ENCODE measurements at regions not wholly inside any gene's neighbourhood (a gene's known extent, or its start where the extent isn't known, plus 50 kb on each side); places are given as distances from the start of the nearest gene placed in this dataset.

DNA sequence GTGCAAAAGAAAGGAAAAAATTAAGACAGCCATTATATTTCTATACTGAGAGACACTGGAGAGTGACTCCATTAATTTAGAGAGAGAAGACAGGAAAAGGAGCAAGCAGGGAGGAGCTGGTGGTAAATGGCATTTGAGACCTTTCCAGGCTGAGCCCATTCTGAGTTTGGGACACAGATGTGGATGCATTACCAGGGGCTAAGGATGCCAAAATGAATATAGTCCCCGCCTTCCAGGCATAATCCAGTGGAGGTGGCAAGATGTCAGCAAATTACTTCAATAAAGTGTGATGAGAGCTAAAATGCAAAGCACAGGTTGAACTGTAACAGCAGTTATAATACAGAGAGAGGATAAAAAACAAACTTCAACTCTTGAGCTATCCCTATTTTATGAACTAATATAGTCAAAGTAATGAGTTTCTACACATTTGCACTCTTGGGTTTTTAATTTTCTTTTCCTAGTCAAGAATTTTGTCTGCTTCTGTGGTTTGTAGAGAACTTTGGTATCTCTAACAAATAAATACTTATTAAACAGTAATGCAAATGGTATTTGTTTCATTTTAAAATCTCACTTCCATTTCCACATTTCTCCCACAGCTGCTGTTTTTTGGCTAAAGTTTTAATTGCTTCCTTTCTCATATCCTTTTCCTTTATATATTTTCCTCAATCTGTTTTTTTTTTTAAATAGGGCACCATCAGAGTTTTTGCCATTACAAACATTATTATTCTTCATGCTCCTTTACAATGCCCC, 228.2 kb upstream of the KCNK2 start:
- no peak for FAIRE-seq

More for the DNA sequence above, 228.2 kb upstream of the KCNK2 start:
- no peak overlapping the region for H4K5ac ChIP-seq (ENCODE audit: insufficient read length, low read depth, low read length)
- TF ChIP-seq CEBPB (IDR thresholded peaks at IDR 0.05; ENCODE audit: low read depth, low read length) (no peak), TBP (IDR thresholded peaks at IDR 0.05; ENCODE audit: low read depth, low read length) (no peak), SRF (IDR thresholded peaks at IDR 0.05; ENCODE audit: low read depth, low read length) (no peak), MAX (IDR thresholded peaks at IDR 0.05) (no peak), SP1 (IDR thresholded peaks at IDR 0.05; ENCODE audit: low read depth, low read length) (no peak), SUZ12 (IDR thresholded peaks at IDR 0.05; ENCODE audit: low read length) (no peak), BRCA1 (IDR thresholded peaks at IDR 0.05; ENCODE audit: low read depth, low read length) (no peak), SP4 (IDR thresholded peaks at IDR 0.05; ENCODE audit: low read length) (no peak), GABPA (IDR thresholded peaks at IDR 0.05; ENCODE audit: borderline replicate concordance, insufficient read depth, low read length) (no peak), SIN3A (conservative IDR thresholded peaks at IDR 0.05 in 1 of 2, IDR thresholded peaks at IDR 0.05 in 1 of 2; ENCODE audit: low read depth in 1 of 2, low read length in 2 of 2) (no peak), RBBP5 (IDR thresholded peaks at IDR 0.05; ENCODE audit: borderline replicate concordance, low read depth, low read length) (no peak), MAFK (IDR thresholded peaks at IDR 0.05; ENCODE audit: low read depth, low read length) (no peak)
- no peaks in the 10 kb centered on the region for H3K4me1 ChIP-seq (replicated peaks in 1 of 4; ENCODE audit: control insufficient read depth in 3 of 4, insufficient read depth in 4 of 4, low read length in 3 of 4)
- H4K91ac ChIP-seq (replicated peaks; ENCODE audit: insufficient read length, low read length): no peak overlapping the region
- H2AFZ ChIP-seq (ENCODE audit: low read length): no peak overlapping the region
- no peak overlapping the region for H2BK15ac ChIP-seq (ENCODE audit: low read length)
- no peak overlapping the region for H3K4me2 ChIP-seq (ENCODE audit: insufficient read depth in 1 of 2, low read depth in 2 of 2, low read length in 2 of 2)
- H4K20me1 ChIP-seq (replicated peaks in 1 of 2; ENCODE audit: control insufficient read depth in 1 of 2, insufficient read depth in 2 of 2, low read length in 2 of 2): no peaks in the 10 kb centered on the region
- 100% methylated on average over 1 of the region's 1 CpG; no CpG with 5 or more reads in 1 of the 2 experiments for WGBS, 2 experiments (ENCODE audit: extremely low coverage in 1 of 2, insufficient coverage in 1 of 2, insufficient read length in 1 of 2, insufficient replicate concordance in 2 of 2, low coverage in 1 of 2, low lambda C conversion rate in 2 of 2, missing lambda C conversion rate in 1 of 2)
- no peak overlapping the region for H3K56ac ChIP-seq (replicated peaks; ENCODE audit: insufficient read length, low read depth, low read length)
- no peaks in the 10 kb centered on the region for H3K36me3 ChIP-seq (ENCODE audit: control insufficient read depth in 2 of 4, insufficient read depth in 4 of 4, low read length in 3 of 4)
- no peaks in the 10 kb centered on the region for H3K79me1 ChIP-seq (ENCODE audit: low read depth, low read length)
- H2BK20ac ChIP-seq (ENCODE audit: low read length): no peak overlapping the region
- POLR2A ChIA-PET (ENCODE audit: partially characterized antibody): no interaction called here
- H3K9me3 ChIP-seq (ENCODE audit: insufficient read depth in 2 of 2, low read depth in 1 of 2, low read length in 1 of 2): no peaks in the 10 kb centered on the region; a peak in 2 of 4 replicates
- H3K23ac ChIP-seq (ENCODE audit: insufficient read length): no peak overlapping the region
- H3K23me2 ChIP-seq (ENCODE audit: low read depth, low read length): no peaks in the 10 kb centered on the region
- no peak overlapping the region for H3K18ac ChIP-seq (ENCODE audit: extremely low read depth, low read length)
- no peak overlapping the region for H3K14ac ChIP-seq (ENCODE audit: insufficient read length)
- H3K79me2 ChIP-seq (ENCODE audit: control insufficient read depth in 1 of 2, insufficient read depth in 2 of 2, low read length in 2 of 2): no peaks in the 10 kb centered on the region
- H2BK5ac ChIP-seq (ENCODE audit: low read depth, low read length): no peak overlapping the region
- no peak overlapping the region for H3K4me3 ChIP-seq (ENCODE audit: extremely low read depth in 1 of 4, insufficient read depth in 2 of 4, low read depth in 3 of 4, low read length in 4 of 4)
- H3K27me3 ChIP-seq (replicated peaks in 1 of 4; ENCODE audit: control insufficient read depth in 3 of 4, extremely low read depth in 1 of 4, insufficient read depth in 3 of 4, low read length in 3 of 4): peaks cover 0 to 1% (median 0%) of the 10 kb centered on the region in 4 experiments; a peak in 1 of 7 replicates
- CTCF ChIA-PET (ENCODE audit: partially characterized antibody): no interaction called here
- no peak overlapping the region for H3K4ac ChIP-seq (replicated peaks; ENCODE audit: insufficient read length, low read depth, low read length)
- H2BK120ac ChIP-seq (replicated peaks; ENCODE audit: low read depth, low read length): no peak overlapping the region
- no peak overlapping the region for H2AK5ac ChIP-seq (ENCODE audit: low read depth, low read length)
- H4K8ac ChIP-seq (ENCODE audit: extremely low read depth, insufficient read depth, low read length): no peak overlapping the region
- no peak overlapping the region for H3K27ac ChIP-seq (ENCODE audit: low read depth, low read length)
- no peak for DNase-seq (ENCODE audit: low read depth in 1 of 2, low spot score in 2 of 2)
- H3K9ac ChIP-seq (replicated peaks in 1 of 4; ENCODE audit: extremely low read depth in 1 of 4, low read depth in 3 of 4, low read length in 3 of 4): no peak overlapping the region
- H2BK12ac ChIP-seq (ENCODE audit: low read depth, low read length): no peak overlapping the region
